ENCODE measurements at regions not wholly inside any gene's neighbourhood (a gene's known extent, or its start where the extent isn't known, plus 50 kb on each side); places are given as distances from the start of the nearest gene placed in this dataset.
"Not testable (repeated sequence)": the region's sequence is repeated elsewhere in the genome, so short reads cannot be mapped to it uniquely, and the experiment has no call there.

DNA sequence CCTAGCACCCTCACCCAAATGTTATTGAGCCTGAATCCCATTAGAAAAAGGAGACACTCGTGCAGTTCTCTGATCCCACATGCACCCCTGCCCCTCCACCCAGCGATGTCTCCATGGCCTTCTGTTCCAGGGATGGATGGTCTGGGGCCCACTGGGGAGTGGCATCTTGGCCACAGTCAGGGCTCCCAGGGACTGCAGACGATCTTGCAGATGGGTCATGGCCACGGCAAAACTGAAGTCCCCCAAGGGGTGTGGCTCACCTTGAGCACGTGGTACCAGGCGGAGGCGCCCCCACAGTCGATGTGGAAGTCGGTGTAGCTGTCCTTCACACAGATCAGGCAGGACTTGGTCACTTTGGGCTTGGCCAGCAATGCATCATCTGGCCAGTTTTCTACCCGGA is 130.7 kb downstream of the TUBA3C start:
- Mint-ChIP-seq H3K36me3 (peaks cover 6% of the 10 kb centered on the region), H3K27ac (no peak overlapping the region), H3K9me3 (peaks cover 43% of the 10 kb centered on the region), H3K27me3 (ENCODE audit: low read depth) (no peaks in the 10 kb centered on the region), H3K4me1 (no peaks in the 10 kb centered on the region), H3K4me3 (no peak overlapping the region)
- DNase-seq (ENCODE audit: low spot score in 2 of 2, unreplicated experiment in 2 of 2): no peak
- TF ChIP-seq, protein P1, sequence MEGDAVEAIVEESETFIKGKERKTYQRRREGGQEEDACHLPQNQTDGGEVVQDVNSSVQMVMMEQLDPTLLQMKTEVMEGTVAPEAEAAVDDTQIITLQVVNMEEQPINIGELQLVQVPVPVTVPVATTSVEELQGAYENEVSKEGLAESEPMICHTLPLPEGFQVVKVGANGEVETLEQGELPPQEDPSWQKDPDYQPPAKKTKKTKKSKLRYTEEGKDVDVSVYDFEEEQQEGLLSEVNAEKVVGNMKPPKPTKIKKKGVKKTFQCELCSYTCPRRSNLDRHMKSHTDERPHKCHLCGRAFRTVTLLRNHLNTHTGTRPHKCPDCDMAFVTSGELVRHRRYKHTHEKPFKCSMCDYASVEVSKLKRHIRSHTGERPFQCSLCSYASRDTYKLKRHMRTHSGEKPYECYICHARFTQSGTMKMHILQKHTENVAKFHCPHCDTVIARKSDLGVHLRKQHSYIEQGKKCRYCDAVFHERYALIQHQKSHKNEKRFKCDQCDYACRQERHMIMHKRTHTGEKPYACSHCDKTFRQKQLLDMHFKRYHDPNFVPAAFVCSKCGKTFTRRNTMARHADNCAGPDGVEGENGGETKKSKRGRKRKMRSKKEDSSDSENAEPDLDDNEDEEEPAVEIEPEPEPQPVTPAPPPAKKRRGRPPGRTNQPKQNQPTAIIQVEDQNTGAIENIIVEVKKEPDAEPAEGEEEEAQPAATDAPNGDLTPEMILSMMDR (IDR thresholded peaks at IDR 0.05; ENCODE audit: unreplicated experiment): no peak

DNA sequence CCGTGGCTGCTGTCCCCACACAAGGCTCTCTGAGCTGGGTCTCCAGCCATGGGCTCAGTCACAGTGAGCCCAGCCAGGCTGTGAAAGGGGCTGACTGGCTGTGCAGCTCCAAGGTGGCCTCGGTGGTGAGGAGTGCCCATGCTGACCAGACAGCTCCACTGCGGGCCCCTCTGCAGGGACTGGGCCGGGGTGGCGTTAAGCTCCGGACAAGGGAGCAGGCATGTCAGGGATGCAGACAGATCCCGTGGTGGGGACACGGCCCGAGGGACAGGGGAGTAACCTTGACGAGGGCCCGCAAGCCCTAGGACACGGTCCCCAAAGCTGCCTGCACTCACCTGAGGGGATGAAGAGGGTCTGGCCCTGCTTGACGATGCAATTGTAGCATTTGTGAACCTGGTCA is 132.0 kb downstream of the TUBA3C start:
- peaks cover 54% of the 10 kb centered on the region for H3K9me3 Mint-ChIP-seq
- not testable (repeated sequence) for H3K4me1 Mint-ChIP-seq; H3K4me3 Mint-ChIP-seq; H3K27me3 Mint-ChIP-seq (ENCODE audit: low read depth); DNase-seq (ENCODE audit: low spot score in 2 of 2, unreplicated experiment in 2 of 2); H3K36me3 Mint-ChIP-seq; H3K27ac Mint-ChIP-seq

DNA sequence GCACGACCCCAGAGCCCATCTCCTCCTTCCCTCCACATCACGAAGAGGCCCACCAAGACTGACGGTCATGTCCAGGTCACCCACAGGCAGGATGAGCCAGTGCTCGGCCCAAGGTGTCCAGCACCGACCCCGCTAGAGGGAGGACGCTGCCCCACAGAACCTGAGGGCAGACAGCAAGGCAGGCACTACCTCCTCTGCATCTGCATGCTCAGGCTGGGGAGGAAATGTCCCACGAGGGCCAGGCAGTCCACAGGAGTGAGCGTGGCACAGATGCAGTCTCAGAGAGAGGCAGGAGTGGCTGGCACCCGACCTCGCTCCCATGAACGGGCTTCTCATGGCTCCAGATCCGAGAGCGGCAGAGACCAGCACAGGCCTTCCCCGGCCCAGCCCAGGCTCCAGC is 133.2 kb downstream of the TUBA3C start:
- Mint-ChIP-seq H3K27ac (no peak overlapping the region), H3K36me3 (peaks cover 7% of the 10 kb centered on the region), H3K9me3 (peaks cover 59% of the 10 kb centered on the region), H3K4me3 (no peak overlapping the region), H3K4me1 (no peaks in the 10 kb centered on the region), H3K27me3 (ENCODE audit: low read depth) (no peaks in the 10 kb centered on the region)
- DNase-seq (ENCODE audit: low spot score in 2 of 2, unreplicated experiment in 2 of 2): no peak
- TF ChIP-seq, protein P1 (IDR thresholded peaks at IDR 0.05; ENCODE audit: unreplicated experiment): no peak

DNA sequence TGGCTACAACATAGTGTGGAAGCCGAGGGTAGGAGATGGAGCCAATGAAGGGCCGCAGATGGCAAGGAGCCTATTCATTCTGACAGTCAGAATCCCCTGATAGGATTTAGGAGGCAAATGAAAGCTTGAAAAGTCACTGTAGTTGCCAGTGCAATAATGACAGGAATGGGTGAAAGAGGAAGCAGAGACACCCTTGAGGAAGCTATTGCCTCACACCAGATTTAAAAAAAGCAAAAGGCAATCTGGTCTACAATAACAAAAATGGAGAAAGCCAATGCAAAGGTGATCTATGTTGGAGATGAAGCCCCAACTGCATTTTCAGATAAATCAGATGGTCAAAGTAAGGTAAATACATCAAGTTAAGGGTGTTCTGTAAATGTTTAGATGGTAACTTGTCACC is 158.5 kb downstream of the TUBA3C start:
- H3K36me3 Mint-ChIP-seq: no peaks in the 10 kb centered on the region
- no peaks in the 10 kb centered on the region for H3K4me1 Mint-ChIP-seq
- H3K27me3 Mint-ChIP-seq (ENCODE audit: low read depth): no peaks in the 10 kb centered on the region
- peaks cover 72% of the 10 kb centered on the region for H3K9me3 Mint-ChIP-seq
- no peak overlapping the region for H3K27ac Mint-ChIP-seq
- TF ChIP-seq, protein P1 (IDR thresholded peaks at IDR 0.05; ENCODE audit: unreplicated experiment): no peak
- no peak overlapping the region for H3K4me3 Mint-ChIP-seq
- DNase-seq (ENCODE audit: low spot score in 2 of 2, unreplicated experiment in 2 of 2): no peak

DNA sequence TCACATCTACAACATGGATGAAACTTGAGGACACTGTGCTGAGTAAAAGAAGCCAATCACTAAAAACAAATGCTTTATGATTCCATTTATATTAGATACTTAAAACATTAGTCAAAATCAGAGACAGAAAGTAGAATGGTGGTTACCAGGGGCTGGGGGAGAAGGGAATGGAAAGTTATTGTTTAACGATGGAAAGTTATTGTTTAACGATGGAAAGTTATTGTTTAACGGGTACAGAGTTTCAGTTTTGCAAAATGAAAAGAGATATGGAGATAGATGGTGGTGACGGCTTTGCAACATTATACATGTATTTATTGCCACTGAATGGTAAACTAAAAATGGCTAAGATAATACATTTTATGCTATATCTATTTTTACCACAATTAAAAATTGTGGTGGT is 160.6 kb downstream of the TUBA3C start:
- Mint-ChIP-seq H3K4me1 (no peaks in the 10 kb centered on the region), H3K27ac (no peak overlapping the region), H3K36me3 (no peaks in the 10 kb centered on the region), H3K4me3 (no peak overlapping the region), H3K9me3 (peaks cover 82% of the 10 kb centered on the region), H3K27me3 (ENCODE audit: low read depth) (no peaks in the 10 kb centered on the region)
- no peak for DNase-seq (ENCODE audit: low spot score in 2 of 2, unreplicated experiment in 2 of 2)
- TF ChIP-seq, protein P1 (IDR thresholded peaks at IDR 0.05; ENCODE audit: unreplicated experiment): no peak

DNA sequence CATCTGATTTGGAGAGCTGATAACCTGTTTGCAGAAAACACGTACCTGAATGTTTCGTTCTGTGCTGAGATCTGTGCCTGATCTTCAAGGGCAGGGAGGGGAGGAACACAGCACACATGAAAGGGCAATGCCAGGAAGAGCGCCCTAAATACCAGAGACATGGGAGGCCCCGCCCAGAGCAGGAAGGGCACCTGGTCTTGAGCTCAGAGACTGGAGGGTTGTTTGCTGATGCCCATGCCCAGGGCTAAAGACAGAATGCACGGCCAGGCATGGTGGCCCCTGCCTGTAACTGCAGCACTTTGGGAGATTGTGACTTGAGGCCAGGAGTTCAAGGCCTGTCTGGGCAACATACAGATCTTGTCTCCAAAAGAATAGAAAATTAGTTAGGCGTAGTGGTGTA is 183.2 kb downstream of the TUBA3C start:
- Mint-ChIP-seq H3K4me1 (no peaks in the 10 kb centered on the region), H3K36me3 (peaks cover 2% of the 10 kb centered on the region), H3K27me3 (ENCODE audit: low read depth) (no peaks in the 10 kb centered on the region), H3K9me3 (peaks cover 87% of the 10 kb centered on the region), H3K27ac (no peak overlapping the region), H3K4me3 (no peak overlapping the region)
- TF ChIP-seq, protein P1 (IDR thresholded peaks at IDR 0.05; ENCODE audit: unreplicated experiment): no peak
- DNase-seq (ENCODE audit: low spot score in 2 of 2, unreplicated experiment in 2 of 2): no peak

All from mesothelial cell of epicardium (in vitro differentiated cells).